ENCODE measurements at regions not wholly inside any gene's neighbourhood (a gene's known extent, or its start where the extent isn't known, plus 50 kb on each side); places are given as distances from the start of the nearest gene placed in this dataset.

DNA sequence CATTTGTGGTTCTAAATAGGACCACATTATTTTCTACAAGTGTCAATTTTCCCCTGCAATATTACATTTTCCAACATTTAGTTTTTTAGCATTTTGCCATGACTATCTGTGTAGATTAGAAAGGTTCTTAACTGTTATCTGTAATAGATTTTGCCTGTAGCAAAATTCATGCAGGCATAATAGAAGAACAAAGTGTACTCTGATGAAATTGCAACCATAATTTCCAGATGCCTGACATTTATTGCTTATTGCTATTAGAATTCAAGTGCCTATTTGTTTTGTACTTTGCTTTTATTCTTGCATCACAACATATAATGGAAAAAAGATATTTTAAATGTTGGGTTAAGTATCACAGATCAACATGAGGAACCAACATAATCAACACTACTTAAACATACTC, 337.7 kb downstream of the TOX3 start:
- no peak overlapping the region for H3K4me3 ChIP-seq (ENCODE audit: low read depth, low read length)
- DNase-seq (ENCODE audit: low read depth) = no peak
- no peak for TF ChIP-seq CTCF (IDR thresholded peaks at IDR 0.05; ENCODE audit: insufficient read depth, low read depth, low read length)

GRCh38 chr16:52203096-52203495, 343.8 kb downstream of the TOX3 start:
- no peak for DNase-seq (ENCODE audit: low read depth)
- no peak for TF ChIP-seq CTCF (IDR thresholded peaks at IDR 0.05; ENCODE audit: insufficient read depth, low read depth, low read length)
- no peak overlapping the region for H3K4me3 ChIP-seq (ENCODE audit: low read depth, low read length)

DNA sequence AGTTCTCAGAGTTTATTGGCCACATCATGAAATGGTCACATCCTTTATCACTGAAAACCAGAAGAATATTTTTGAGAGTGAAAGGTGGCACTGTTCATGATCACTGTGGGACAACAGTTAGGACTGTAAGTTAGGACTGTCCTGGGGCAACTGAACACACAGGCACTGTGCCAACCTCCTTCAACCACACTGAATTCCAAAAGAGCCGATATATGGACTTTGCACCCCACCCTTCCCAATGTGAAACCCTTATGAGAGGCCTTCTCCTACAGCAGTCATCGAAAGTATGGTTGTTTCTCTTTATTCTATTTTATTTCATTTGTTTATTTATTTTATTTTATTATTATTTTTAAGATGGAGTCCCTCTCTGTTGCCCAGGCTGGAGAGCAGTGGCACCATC, 353.5 kb downstream of the TOX3 start:
- TF ChIP-seq CTCF (IDR thresholded peaks at IDR 0.05; ENCODE audit: insufficient read depth, low read depth, low read length) = no peak
- no peak for DNase-seq (ENCODE audit: low read depth)
- no peak overlapping the region for H3K4me3 ChIP-seq (ENCODE audit: low read depth, low read length)

- peak; percentile 60 for DNase-seq (ENCODE audit: low read depth)
- TF ChIP-seq CTCF (IDR thresholded peaks at IDR 0.05; ENCODE audit: insufficient read depth, low read depth, low read length) = peak; percentile 92
- no peak overlapping the region for H3K4me3 ChIP-seq (ENCODE audit: low read depth, low read length)
These were observed 355.3 kb downstream of the TOX3 start for GRCh38 chr16:52191531-52192134.

DNA sequence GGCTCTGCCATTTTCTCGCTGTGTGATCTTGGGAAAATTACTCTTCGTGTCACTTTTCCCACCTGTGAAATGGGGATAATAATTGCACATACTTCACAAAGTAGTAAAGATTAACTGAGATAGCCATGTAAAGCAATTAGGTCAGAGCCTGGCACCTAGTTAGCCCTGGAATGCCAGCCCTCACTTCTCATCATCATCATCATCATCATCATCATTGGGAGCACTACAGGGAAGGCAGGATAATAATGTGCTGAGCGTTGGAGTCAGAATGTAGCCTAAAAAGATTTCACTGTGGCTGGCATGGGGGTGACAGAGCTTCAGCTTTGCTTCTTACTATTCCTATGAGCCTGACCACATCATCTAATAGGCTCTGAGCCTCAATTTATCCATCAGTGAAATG, 362.6 kb downstream of the TOX3 start:
- no peak overlapping the region for H3K4me3 ChIP-seq (ENCODE audit: low read depth, low read length)
- DNase-seq (ENCODE audit: low read depth) = no peak
- TF ChIP-seq CTCF (IDR thresholded peaks at IDR 0.05; ENCODE audit: insufficient read depth, low read depth, low read length) = no peak

- TF ChIP-seq CTCF (IDR thresholded peaks at IDR 0.05; ENCODE audit: insufficient read depth, low read depth, low read length) = no peak
- DNase-seq (ENCODE audit: low read depth) = no peak
These were observed 364.1 kb downstream of the TOX3 start for GRCh38 chr16:52182840-52183239.

GRCh38 chr16:52174168-52174567, 372.8 kb downstream of the TOX3 start:
- DNase-seq (ENCODE audit: low read depth) = no peak
- no peak overlapping the region for H3K4me3 ChIP-seq (ENCODE audit: low read depth, low read length)
- no peak for TF ChIP-seq CTCF (IDR thresholded peaks at IDR 0.05; ENCODE audit: insufficient read depth, low read depth, low read length)

More at GRCh38 chr16:52182840-52183239, 364.1 kb downstream of the TOX3 start:
- no peak overlapping the region for H3K4me3 ChIP-seq (ENCODE audit: low read depth, low read length)
